SJSA1 (cell line): ENCODE measurements at regions not wholly inside any gene's neighbourhood (a gene's known extent, or its start where the extent isn't known, plus 50 kb on each side); places are given as distances from the start of the nearest gene placed in this dataset.

Experiments used
- DNase-seq, 2 experiments: peaks; one replicate each; pipeline ENCODE4 v3.0.0-alpha.2; 2015 to 2020; ENCODE audit warnings: low spot score in 2 of 2, low read depth in 1 of 2
- H3K27ac ChIP-seq: fragments of 250-450 bp; sonication (Bioruptor Pico); 2 replicates; pipeline ENCODE4 v1.5.1; 2020; ENCODE audit warnings: mild to moderate bottlenecking, moderate library complexity
- H3K27me3 ChIP-seq: fragments of 250-450 bp; sonication (Bioruptor Pico); replicated peaks from 2 replicates; pipeline ENCODE4 v1.5.1; 2020; ENCODE audit warnings: mild to moderate bottlenecking, moderate library complexity
- H3K36me3 ChIP-seq: fragments of 250-450 bp; sonication (Bioruptor Pico); 2 replicates; pipeline ENCODE4 v1.5.1; 2020; ENCODE audit warnings: mild to moderate bottlenecking
- H3K4me1 ChIP-seq: fragments of 250-450 bp; sonication (Bioruptor Pico); replicated peaks from 2 replicates; pipeline ENCODE4 v1.6.1; 2021; ENCODE audit warnings: mild to moderate bottlenecking
- H3K4me3 ChIP-seq: fragments of 250-450 bp; sonication (Bioruptor Pico); 2 replicates; pipeline ENCODE4 v1.5.1; 2020; ENCODE audit warnings: mild to moderate bottlenecking
- H3K9me3 ChIP-seq: fragments of 250-450 bp; sonication (Bioruptor Pico); replicated peaks from 2 replicates; pipeline ENCODE4 v1.5.1; 2020; ENCODE audit warnings: mild to moderate bottlenecking

- no peaks in the 10 kb centered on the region for H3K4me1 ChIP-seq
- DNase-seq = no peak
- H3K27me3 ChIP-seq = no peaks in the 10 kb centered on the region
- H3K9me3 ChIP-seq = no peaks in the 10 kb centered on the region
- no peaks in the 10 kb centered on the region for H3K36me3 ChIP-seq
- no peak overlapping the region for H3K27ac ChIP-seq
- H3K4me3 ChIP-seq = no peak overlapping the region
Observed at GRCh38 chr18:1463981-1464380, 559.3 kb downstream of the ADCYAP1 start.

DNA sequence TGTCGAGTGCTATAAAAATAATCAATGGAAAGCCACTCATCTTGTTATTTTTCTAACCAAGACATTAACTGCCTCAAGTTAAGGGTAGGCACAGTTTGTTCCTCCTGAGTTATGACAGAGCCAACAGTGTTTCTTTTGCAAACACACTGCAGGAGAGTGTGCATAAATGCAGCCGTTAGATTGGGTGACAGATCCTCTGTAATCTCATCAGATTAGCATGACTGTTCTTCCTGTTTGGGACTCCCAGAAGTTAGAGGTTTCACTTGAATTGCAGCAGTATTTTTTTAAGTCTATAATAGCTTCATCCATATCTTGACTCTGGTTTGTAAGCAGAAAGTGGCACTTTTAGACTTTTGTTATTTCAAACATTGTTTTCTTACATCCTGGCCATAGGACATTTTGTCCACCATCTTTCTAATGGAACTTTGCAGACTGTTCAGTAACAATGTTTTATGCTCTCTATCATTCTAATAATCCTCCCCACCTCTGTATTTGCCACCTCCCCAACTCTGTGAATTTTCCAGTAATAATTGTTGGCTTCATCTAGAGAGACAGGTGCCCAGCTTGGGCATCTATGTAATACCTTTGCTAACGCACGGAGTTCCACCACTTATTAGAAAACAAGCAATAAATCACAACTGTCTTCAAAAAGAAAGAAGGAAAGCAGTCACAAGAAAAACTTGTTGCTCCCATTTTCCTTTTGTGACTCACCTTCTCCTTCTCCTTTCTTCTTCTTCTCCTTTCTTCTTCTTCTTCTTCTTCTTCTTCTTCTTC is 560.0 kb downstream of the ADCYAP1 start:
- DNase-seq = no peak
- H3K36me3 ChIP-seq = no peaks in the 10 kb centered on the region

DNA sequence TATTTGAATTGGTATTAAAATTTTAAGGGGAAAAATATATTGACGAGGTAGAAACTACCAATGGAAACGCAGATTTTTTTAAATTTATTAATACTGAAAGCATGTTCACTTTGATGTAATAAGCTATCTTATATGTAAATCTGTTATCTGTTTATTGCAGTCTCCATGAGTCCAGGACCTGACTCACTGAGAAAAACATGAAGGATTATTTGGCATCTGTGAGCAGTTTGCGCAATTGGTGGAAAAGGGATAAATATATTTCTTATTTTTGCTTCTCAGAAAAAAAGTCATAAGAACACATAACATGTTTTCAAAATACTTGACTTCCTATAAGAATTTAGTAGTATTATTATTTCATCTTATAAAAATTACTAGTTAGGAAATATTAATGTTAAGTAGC is 561.4 kb downstream of the ADCYAP1 start:
- Histone ChIP-seq H3K4me3 (no peak overlapping the region), H3K27ac (no peak overlapping the region), H3K36me3 (no peaks in the 10 kb centered on the region), H3K27me3 (no peaks in the 10 kb centered on the region), H3K9me3 (no peaks in the 10 kb centered on the region), H3K4me1 (no peaks in the 10 kb centered on the region)
- no peak for DNase-seq

More for the DNA sequence above, 560.0 kb downstream of the ADCYAP1 start:
- H3K4me3 ChIP-seq = no peak overlapping the region
- H3K9me3 ChIP-seq = no peaks in the 10 kb centered on the region
- no peaks in the 10 kb centered on the region for H3K27me3 ChIP-seq
- H3K4me1 ChIP-seq = no peaks in the 10 kb centered on the region
- H3K27ac ChIP-seq = no peak overlapping the region

DNA sequence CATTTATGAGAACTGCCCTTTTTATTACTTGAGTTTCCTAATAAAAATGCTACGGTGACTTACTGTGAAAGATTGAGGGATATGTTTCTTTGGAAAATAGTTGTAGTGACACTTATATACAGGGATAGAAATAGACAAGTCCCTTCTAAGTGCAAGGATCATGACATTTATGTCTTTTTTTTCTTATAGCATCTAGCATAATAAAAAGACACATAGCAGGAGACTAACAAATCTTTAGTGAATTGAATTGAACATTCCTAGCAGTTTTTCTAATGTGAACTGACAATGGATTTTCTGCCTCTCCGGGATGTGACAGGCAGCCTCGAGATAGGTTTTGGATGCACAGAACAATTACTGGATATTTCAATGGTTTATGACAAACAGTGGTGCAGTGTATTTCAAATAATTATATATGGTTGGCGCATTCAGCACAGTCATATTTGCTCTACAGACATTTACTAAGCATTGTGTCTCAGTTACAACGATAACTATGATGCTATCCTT is 562.8 kb downstream of the ADCYAP1 start:
- Histone ChIP-seq H3K4me1 (no peaks in the 10 kb centered on the region), H3K4me3 (no peak overlapping the region), H3K27ac (no peak overlapping the region), H3K27me3 (no peaks in the 10 kb centered on the region), H3K36me3 (no peaks in the 10 kb centered on the region), H3K9me3 (no peaks in the 10 kb centered on the region)
- no peak for DNase-seq

GRCh38 chr18:1468550-1468949 is 563.9 kb downstream of the ADCYAP1 start:
- H3K9me3 ChIP-seq = no peaks in the 10 kb centered on the region
- H3K4me3 ChIP-seq = no peak overlapping the region
- H3K27ac ChIP-seq = no peak overlapping the region
- DNase-seq = no peak
- H3K36me3 ChIP-seq = no peaks in the 10 kb centered on the region
- H3K27me3 ChIP-seq = no peaks in the 10 kb centered on the region
- H3K4me1 ChIP-seq = no peaks in the 10 kb centered on the region

GRCh38 chr18:1475867-1476266 is 571.2 kb downstream of the ADCYAP1 start:
- H3K9me3 ChIP-seq = no peaks in the 10 kb centered on the region
- no peak overlapping the region for H3K27ac ChIP-seq
- no peaks in the 10 kb centered on the region for H3K4me1 ChIP-seq
- no peak for DNase-seq
- H3K36me3 ChIP-seq = no peaks in the 10 kb centered on the region
- no peaks in the 10 kb centered on the region for H3K27me3 ChIP-seq
- no peak overlapping the region for H3K4me3 ChIP-seq

DNA sequence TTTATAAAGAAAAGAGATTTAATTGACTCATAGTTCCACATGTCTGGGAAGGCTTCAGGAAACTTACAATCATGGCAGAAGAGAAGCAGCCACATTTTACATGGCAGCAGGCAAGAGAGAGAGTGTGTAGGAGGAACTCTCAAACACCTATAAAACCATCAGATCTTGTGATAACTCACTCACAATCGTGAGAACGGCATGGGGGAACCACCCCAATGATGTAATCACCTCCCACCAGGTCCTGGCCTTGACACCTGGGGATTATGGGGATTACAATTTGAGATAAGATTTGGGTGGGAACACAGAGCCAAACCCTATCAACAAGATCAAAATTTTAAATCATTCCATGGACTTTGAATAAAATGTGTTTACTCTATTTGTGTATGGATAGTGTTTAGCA is 575.6 kb downstream of the ADCYAP1 start:
- Histone ChIP-seq H3K9me3 (no peaks in the 10 kb centered on the region), H3K4me3 (no peak overlapping the region), H3K4me1 (no peaks in the 10 kb centered on the region), H3K27ac (no peak overlapping the region), H3K27me3 (no peaks in the 10 kb centered on the region), H3K36me3 (no peaks in the 10 kb centered on the region)
- DNase-seq = no peak

DNA sequence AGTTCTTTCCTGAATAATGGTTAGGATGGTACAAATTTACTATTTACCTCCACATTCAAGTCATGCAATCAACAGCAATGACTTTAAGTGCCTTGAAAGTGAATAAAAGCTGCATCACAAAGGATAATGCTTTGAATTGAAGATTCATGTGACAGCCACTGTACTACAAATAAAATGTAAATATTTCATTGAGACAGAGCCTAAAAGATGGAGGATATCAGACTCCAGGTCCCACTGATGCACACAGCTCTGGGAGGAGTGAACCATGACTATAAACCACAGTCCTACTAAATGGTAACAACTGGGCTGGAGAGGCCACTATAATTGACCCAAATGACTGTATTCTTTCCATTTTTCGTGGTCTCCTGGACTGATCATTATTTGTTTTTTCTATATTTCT is 576.9 kb downstream of the ADCYAP1 start:
- DNase-seq = no peak
- Histone ChIP-seq H3K4me3 (no peak overlapping the region), H3K9me3 (no peaks in the 10 kb centered on the region)

GRCh38 chr18:1483385-1483784 is 578.7 kb downstream of the ADCYAP1 start:
- Histone ChIP-seq H3K36me3 (no peaks in the 10 kb centered on the region), H3K4me1 (no peaks in the 10 kb centered on the region), H3K27me3 (no peaks in the 10 kb centered on the region), H3K9me3 (no peaks in the 10 kb centered on the region), H3K27ac (no peak overlapping the region), H3K4me3 (no peak overlapping the region)
- no peak for DNase-seq

More for the DNA sequence above, 576.9 kb downstream of the ADCYAP1 start:
- no peaks in the 10 kb centered on the region for H3K36me3 ChIP-seq
- H3K27ac ChIP-seq = no peak overlapping the region
- no peaks in the 10 kb centered on the region for H3K4me1 ChIP-seq
- no peaks in the 10 kb centered on the region for H3K27me3 ChIP-seq

DNA sequence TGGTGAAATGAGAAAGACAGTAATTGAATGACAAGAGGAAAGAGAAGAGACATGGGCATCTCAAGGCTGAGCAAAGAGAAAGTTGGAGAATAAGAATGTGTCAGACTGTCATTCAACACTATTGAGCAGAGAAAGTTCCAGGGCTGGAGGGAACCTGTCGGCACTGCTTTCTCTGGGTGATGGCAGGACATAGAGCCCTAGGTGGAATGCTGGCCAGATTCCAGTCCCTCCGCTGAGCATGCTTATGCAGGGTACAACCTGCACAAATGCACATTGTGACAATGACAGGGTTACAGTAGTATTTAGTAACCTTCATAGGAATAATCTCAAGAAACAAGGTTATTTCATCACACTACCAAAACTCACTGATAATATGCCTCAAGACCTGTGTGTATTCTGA is 582.8 kb downstream of the ADCYAP1 start:
- Histone ChIP-seq H3K36me3 (no peaks in the 10 kb centered on the region), H3K9me3 (no peaks in the 10 kb centered on the region; the same call in 1 of the 2 replicates), H3K4me1 (no peaks in the 10 kb centered on the region), H3K4me3 (no peak overlapping the region), H3K27ac (no peak overlapping the region), H3K27me3 (no peaks in the 10 kb centered on the region)
- DNase-seq = no peak

DNA sequence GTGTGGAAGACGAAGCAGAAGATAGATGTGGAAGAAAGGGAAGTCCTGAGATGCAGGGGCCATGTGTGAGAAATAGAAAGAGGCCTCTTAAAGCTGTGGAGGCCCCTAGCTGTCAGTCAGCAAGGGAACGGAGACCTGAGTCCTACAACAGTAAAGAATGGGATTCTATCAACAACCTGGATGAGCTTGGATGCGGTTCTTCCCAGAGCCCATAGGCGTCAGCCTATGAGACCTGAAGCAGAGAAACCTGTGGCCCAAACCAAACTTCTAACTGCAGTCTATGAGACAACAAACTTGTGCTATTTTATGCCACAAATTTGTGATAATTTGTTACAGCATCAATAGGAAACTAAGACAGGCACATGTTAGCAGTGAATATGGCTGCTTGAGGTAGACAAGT is 583.7 kb downstream of the ADCYAP1 start:
- H3K9me3 ChIP-seq = no peaks in the 10 kb centered on the region; the same call in 1 of the 2 replicates
- H3K4me1 ChIP-seq = no peaks in the 10 kb centered on the region
- no peak for DNase-seq
- no peaks in the 10 kb centered on the region for H3K36me3 ChIP-seq
- no peaks in the 10 kb centered on the region for H3K27me3 ChIP-seq
- no peak overlapping the region for H3K4me3 ChIP-seq
- H3K27ac ChIP-seq = no peak overlapping the region

GRCh38 chr18:1488957-1489356 is 584.3 kb downstream of the ADCYAP1 start:
- Histone ChIP-seq H3K27me3 (no peaks in the 10 kb centered on the region), H3K36me3 (no peaks in the 10 kb centered on the region), H3K4me3 (no peak overlapping the region), H3K9me3 (no peaks in the 10 kb centered on the region; the same call in 1 of the 2 replicates), H3K4me1 (no peaks in the 10 kb centered on the region), H3K27ac (no peak overlapping the region)
- DNase-seq = no peak

DNA sequence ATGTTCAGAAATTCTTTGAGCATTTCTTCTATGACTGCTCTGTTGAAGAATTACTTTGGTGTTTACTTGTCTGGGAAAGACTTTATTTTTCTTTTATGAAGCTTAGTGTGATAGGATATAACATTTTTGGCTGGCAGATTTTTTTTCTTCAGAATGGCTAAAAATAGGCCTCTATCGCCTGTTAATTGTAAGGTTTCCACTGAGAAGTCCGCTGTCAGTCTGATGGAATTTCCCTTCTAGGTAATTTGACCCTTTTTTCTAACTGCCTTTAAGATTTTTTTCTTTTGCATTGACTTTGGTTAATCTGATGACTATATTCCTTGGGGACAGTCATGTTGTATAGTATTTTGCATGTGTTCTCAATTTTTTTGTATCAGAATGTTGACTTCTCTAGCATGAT is 590.7 kb downstream of the ADCYAP1 start:
- H3K9me3 ChIP-seq = no peaks in the 10 kb centered on the region; the same call in none of the 2 replicates
- no peak overlapping the region for H3K27ac ChIP-seq
- H3K4me1 ChIP-seq = no peaks in the 10 kb centered on the region
- no peaks in the 10 kb centered on the region for H3K27me3 ChIP-seq
- no peak overlapping the region for H3K4me3 ChIP-seq
- DNase-seq = no peak
- H3K36me3 ChIP-seq = no peaks in the 10 kb centered on the region

- no peaks in the 10 kb centered on the region for H3K4me1 ChIP-seq
- no peaks in the 10 kb centered on the region for H3K36me3 ChIP-seq
- DNase-seq = no peak
- no peak overlapping the region for H3K4me3 ChIP-seq
- H3K27ac ChIP-seq = no peak overlapping the region
- no peaks in the 10 kb centered on the region for H3K27me3 ChIP-seq
- no peaks in the 10 kb centered on the region; the same call in none of the 2 replicates for H3K9me3 ChIP-seq
Observed at GRCh38 chr18:1496096-1496495, 591.4 kb downstream of the ADCYAP1 start.
